ENCODE measurements at regions not wholly inside any gene's neighbourhood (a gene's known extent, or its start where the extent isn't known, plus 50 kb on each side); places are given as distances from the start of the nearest gene placed in this dataset.

DNA sequence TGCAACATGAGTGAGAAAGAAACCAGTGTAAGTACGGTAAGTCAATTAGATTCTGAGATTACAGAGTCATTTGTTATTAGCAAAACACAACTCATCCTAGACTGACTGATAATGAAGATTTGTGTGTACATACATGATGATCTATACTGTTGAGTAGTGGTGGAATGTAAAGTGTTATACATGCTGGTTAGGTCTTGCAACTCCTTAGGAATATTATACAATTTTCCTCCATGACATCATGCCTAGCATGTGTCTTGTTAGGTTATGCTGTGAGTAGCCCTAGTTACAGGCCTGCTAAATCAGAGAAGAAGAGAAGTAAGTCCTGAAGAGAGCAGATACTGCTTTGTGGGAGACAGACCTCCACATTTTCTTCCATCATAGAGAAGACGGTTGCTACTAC, 880.6 kb downstream of the LUZP2 start:
- TF ChIP-seq POLR2AphosphoS5 (IDR thresholded peaks at IDR 0.05; ENCODE audit: low read depth, low read length), result no peak
- TF ChIP-seq TAF1 (IDR thresholded peaks at IDR 0.05; ENCODE audit: borderline replicate concordance, low read depth, low read length), result no peak
